Bronchial epithelial cell (primary cell): ENCODE measurements at regions not wholly inside any gene's neighbourhood (a gene's known extent, or its start where the extent isn't known, plus 50 kb on each side); places are given as distances from the start of the nearest gene placed in this dataset.
"Not testable (repeated sequence)": the region's sequence is repeated elsewhere in the genome, so short reads cannot be mapped to it uniquely, and the experiment has no call there.

ENCODE experiments used
- DNase-seq: peaks from one replicate; pipeline ENCODE4 v3.0.0-alpha.2; 2010; ENCODE audit warnings: low read depth
- FAIRE-seq: peaks from 2 replicates; lab custom pipeline; 2011; peaks lifted over from hg19 to GRCh38; lab: Jason Lieb, UNC
- H3K27me3 ChIP-seq: 2 replicates; pipeline ENCODE4 v1.5.1; 2011; ENCODE audit warnings: low read length; ENCODE audit not compliant: control insufficient read depth, insufficient read depth
- H3K36me3 ChIP-seq: 2 replicates; pipeline ENCODE4 v1.5.1; 2011; ENCODE audit warnings: low read length; ENCODE audit not compliant: control insufficient read depth, insufficient read depth
- H3K4me3 ChIP-seq: 2 replicates; pipeline ENCODE4 v1.5.1; 2011; ENCODE audit warnings: mild to moderate bottlenecking, low read depth, low read length, control low read depth
- CTCF ChIP-seq: IDR thresholded peaks from 2 replicates; pipeline ENCODE4 v1.5.1; 2011; ENCODE audit warnings: mild to moderate bottlenecking, moderate library complexity, low read length, control low read depth, inconsistent platforms; ENCODE audit not compliant: insufficient read depth, severe bottlenecking

- FAIRE-seq (peak; percentile 99), DNase-seq (no peak)
- Histone ChIP-seq H3K4me3 (no peak overlapping the region), H3K27me3 (no peaks in the 10 kb centered on the region), H3K36me3 (no peaks in the 10 kb centered on the region)
- TF ChIP-seq CTCF = no peak
Observed at GRCh38 chr1:29551123-29551936, 315.0 kb downstream of the PTPRU start.

GRCh38 chr1:29550119-29550841, 314.0 kb downstream of the PTPRU start:
- no peak overlapping the region for H3K4me3 ChIP-seq
- FAIRE-seq (no peak), DNase-seq (peak; percentile 26)
- TF ChIP-seq CTCF = no peak
- no peaks in the 10 kb centered on the region for H3K36me3 ChIP-seq
- no peaks in the 10 kb centered on the region for H3K27me3 ChIP-seq

- not testable (repeated sequence) for H3K4me3 ChIP-seq, DNase-seq, H3K36me3 ChIP-seq, H3K27me3 ChIP-seq
- peak; percentile 13 for FAIRE-seq
Observed at GRCh38 chr1:29549728-29550118, 313.4 kb downstream of the PTPRU start.

- TF ChIP-seq CTCF = no peak
- FAIRE-seq (no peak), DNase-seq (no peak)
- H3K36me3 ChIP-seq = no peaks in the 10 kb centered on the region
- H3K27me3 ChIP-seq = no peaks in the 10 kb centered on the region
- H3K4me3 ChIP-seq = no peak overlapping the region
Observed at GRCh38 chr1:29549001-29549400, 312.7 kb downstream of the PTPRU start.

- FAIRE-seq (peak; percentile 81), DNase-seq (no peak)
- TF ChIP-seq CTCF = no peak
- Histone ChIP-seq H3K4me3 (no peak overlapping the region), H3K36me3 (no peaks in the 10 kb centered on the region), H3K27me3 (no peaks in the 10 kb centered on the region)
Observed at GRCh38 chr1:29548091-29548490, 311.8 kb downstream of the PTPRU start.

- peak; percentile 50 for FAIRE-seq
Observed at GRCh38 chr1:29547300-29547699, 311.0 kb downstream of the PTPRU start.

More at GRCh38 chr1:29547300-29547699, 311.0 kb downstream of the PTPRU start:
- no peak for TF ChIP-seq CTCF
- no peak overlapping the region for H3K4me3 ChIP-seq
- no peaks in the 10 kb centered on the region for H3K27me3 ChIP-seq
- no peak for DNase-seq
- no peaks in the 10 kb centered on the region for H3K36me3 ChIP-seq
